ENCODE measurements at regions not wholly inside any gene's neighbourhood (a gene's known extent, or its start where the extent isn't known, plus 50 kb on each side); places are given as distances from the start of the nearest gene placed in this dataset.

- Histone ChIP-seq H3K27ac (no peak overlapping the region), H3K4me3 (no peak overlapping the region), H3K9me3 (no peaks in the 10 kb centered on the region), H3K27me3 (no peaks in the 10 kb centered on the region), H3K4me1 (ENCODE audit: insufficient read depth) (no peaks in the 10 kb centered on the region), H3K36me3 (no peaks in the 10 kb centered on the region)
- WGBS, 3 donors, result 58 to 68% (median 64%) methylated on average over 1 of the region's 1 CpG
- TF ChIP-seq EP300 (IDR thresholded peaks at IDR 0.05) (no peak), CTCF (IDR thresholded peaks at IDR 0.05) (no peak), POLR2A (IDR thresholded peaks at IDR 0.05) (no peak)
- intact Hi-C loops (cut with DNase I), result no loop called here
- DNase-seq, result no peak
Observed at GRCh38 chr7:22657479-22657878, 69.5 kb upstream of the IL6 start.

GRCh38 chr7:22655781-22656180 is 71.2 kb upstream of the IL6 start:
- intact Hi-C loops (cut with DNase I), result no loop called here
- no peaks in the 10 kb centered on the region for H3K4me1 ChIP-seq (ENCODE audit: insufficient read depth)
- TF ChIP-seq POLR2A (IDR thresholded peaks at IDR 0.05) (no peak), EP300 (IDR thresholded peaks at IDR 0.05) (no peak), CTCF (IDR thresholded peaks at IDR 0.05) (no peak)
- H3K27me3 ChIP-seq, result no peaks in the 10 kb centered on the region
- no peak overlapping the region for H3K27ac ChIP-seq
- DNase-seq, result no peak
- WGBS, 3 donors, result 91 to 95% (median 93%) methylated on average over 4 of the region's 4 CpGs
- no peaks in the 10 kb centered on the region for H3K36me3 ChIP-seq
- no peaks in the 10 kb centered on the region for H3K9me3 ChIP-seq
- H3K4me3 ChIP-seq, result no peak overlapping the region

- H3K4me1 ChIP-seq (ENCODE audit: insufficient read depth), result no peaks in the 10 kb centered on the region
- H3K27me3 ChIP-seq, result no peaks in the 10 kb centered on the region
- no peak overlapping the region for H3K27ac ChIP-seq
- no peak for TF ChIP-seq CTCF (IDR thresholded peaks at IDR 0.05)
- no peak for TF ChIP-seq EP300 (IDR thresholded peaks at IDR 0.05)
- no peak for TF ChIP-seq POLR2A (IDR thresholded peaks at IDR 0.05)
- no peaks in the 10 kb centered on the region for H3K9me3 ChIP-seq
- WGBS, 3 donors, result 65 to 84% (median 69%) methylated on average over 1 of the region's 1 CpG
- DNase-seq, result no peak
- H3K36me3 ChIP-seq, result no peaks in the 10 kb centered on the region
- no peak overlapping the region for H3K4me3 ChIP-seq
- intact Hi-C loops (cut with DNase I), result no loop called here
Observed at GRCh38 chr7:22654831-22655230, 72.2 kb upstream of the IL6 start.

- intact Hi-C loops (cut with DNase I), result no loop called here
- Histone ChIP-seq H3K4me3 (no peak overlapping the region), H3K9me3 (no peaks in the 10 kb centered on the region), H3K36me3 (no peaks in the 10 kb centered on the region), H3K27me3 (no peaks in the 10 kb centered on the region), H3K4me1 (ENCODE audit: insufficient read depth) (no peaks in the 10 kb centered on the region), H3K27ac (no peak overlapping the region)
- DNase-seq, result no peak
- no peak for TF ChIP-seq CTCF (IDR thresholded peaks at IDR 0.05)
- TF ChIP-seq EP300 (IDR thresholded peaks at IDR 0.05), result no peak
- TF ChIP-seq POLR2A (IDR thresholded peaks at IDR 0.05), result no peak
Observed at GRCh38 chr7:22653951-22654350, 73.0 kb upstream of the IL6 start.

Data from ovary (tissue), 7 donors.